CD4-positive, alpha-beta T cell (primary cell): ENCODE measurements at regions not wholly inside any gene's neighbourhood (a gene's known extent, or its start where the extent isn't known, plus 50 kb on each side); places are given as distances from the start of the nearest gene placed in this dataset.

Experiments used
- ATAC-seq: fragments of 200-7000 bp; cut with Tn5 transposase; one replicate; pipeline ENCODE4 v1.10.0; 2022; ENCODE audit warnings: mild to moderate bottlenecking; ENCODE audit not compliant: poor library complexity
- CTCF ChIA-PET: fragments of 350-600 bp; sonication (Branson Sonifier 250); formaldehyde crosslinking; loops from one replicate; lab custom pipeline; 2021; ENCODE audit warnings: antibody characterized with exemption, inconsistent platforms; lab: Charles Lee
- POLR2A ChIA-PET: fragments of 350-600 bp; sonication (Branson Sonifier 250); formaldehyde crosslinking; loops from one replicate; lab custom pipeline; 2021; ENCODE audit warnings: antibody characterized with exemption, inconsistent platforms; lab: Charles Lee
- DNase-seq, 14 experiments: peaks; one replicate each; pipeline ENCODE4 v3.0.0-alpha.2; 2013 to 2020; ENCODE audit warnings: mixed read lengths in 2 of 14
- H3K27ac ChIP-seq, 2 donors: one replicate each; pipeline versions ENCODE4 v1.5.1 to v1.7.0; 2013; ENCODE audit warnings: low read length in 2 of 2, low read depth in 1 of 2, mild to moderate bottlenecking in 1 of 2
- H3K27me3 ChIP-seq, 2 experiments: 1 replicate in 1 of 2; 2 replicates in 1 of 2; pipeline versions ENCODE4 v1.6.1 to v1.7.0; 2013; ENCODE audit warnings: low read length in 2 of 2, control low read depth in 1 of 2, mild to moderate bottlenecking in 1 of 2, moderate library complexity in 1 of 2; ENCODE audit not compliant: insufficient read depth in 2 of 2, control insufficient read depth in 1 of 2
- H3K36me3 ChIP-seq: one replicate; pipeline ENCODE4 v1.6.1; 2013; ENCODE audit warnings: low read length, control low read depth; ENCODE audit not compliant: insufficient read depth
- H3K4me1 ChIP-seq: one replicate; pipeline ENCODE4 v1.6.1; 2013; ENCODE audit warnings: low read length, control low read depth; ENCODE audit not compliant: insufficient read depth
- H3K4me3 ChIP-seq: one replicate; pipeline ENCODE4 v1.5.1; 2013; ENCODE audit warnings: mild to moderate bottlenecking, low read length, moderate library complexity
- H3K9me3 ChIP-seq, 2 experiments: 1 replicate in 1 of 2; 2 replicates in 1 of 2; pipeline versions ENCODE4 v1.6.1 to v1.7.0; 2013; ENCODE audit warnings: low read length in 2 of 2, mild to moderate bottlenecking in 2 of 2, control low read depth in 1 of 2, moderate library complexity in 1 of 2; ENCODE audit not compliant: control insufficient read depth in 1 of 2, insufficient read depth in 1 of 2
- H3K27ac Mint-ChIP-seq: one replicate; pipeline ENCODE4 v1.8.0; 2020; ENCODE audit warnings: mixed read lengths
- H3K27me3 Mint-ChIP-seq: one replicate; pipeline ENCODE4 v1.8.0; 2021; ENCODE audit warnings: mixed read lengths
- H3K36me3 Mint-ChIP-seq: one replicate; pipeline ENCODE4 v1.8.0; 2021; ENCODE audit warnings: low read depth, mixed read lengths
- H3K4me1 Mint-ChIP-seq: one replicate; pipeline ENCODE4 v1.8.0; 2021; ENCODE audit warnings: low read depth, mixed read lengths
- H3K4me3 Mint-ChIP-seq: one replicate; pipeline ENCODE4 v1.8.0; 2020; ENCODE audit warnings: mild to moderate bottlenecking, mixed read lengths
- H3K9me3 Mint-ChIP-seq: one replicate; pipeline ENCODE4 v1.8.0; 2020; ENCODE audit warnings: mixed read lengths
- CTCF ChIP-seq: fragments of 200-600 bp; IDR thresholded peaks from one replicate; pipeline ENCODE4 v1.8.0; 2022; ENCODE audit warnings: antibody characterized with exemption, mild to moderate bottlenecking
- intact Hi-C, 2 experiments: fragments of 100-400 bp; cut with DNase I in 1 of 2; cut with micrococcal nuclease in 1 of 2; formaldehyde crosslinking; loops; one replicate each; pipeline versions ENCODE4 v1.15.1 to v1.9.0; 2023 to 2025; cut with DNase I, micrococcal nuclease

DNA sequence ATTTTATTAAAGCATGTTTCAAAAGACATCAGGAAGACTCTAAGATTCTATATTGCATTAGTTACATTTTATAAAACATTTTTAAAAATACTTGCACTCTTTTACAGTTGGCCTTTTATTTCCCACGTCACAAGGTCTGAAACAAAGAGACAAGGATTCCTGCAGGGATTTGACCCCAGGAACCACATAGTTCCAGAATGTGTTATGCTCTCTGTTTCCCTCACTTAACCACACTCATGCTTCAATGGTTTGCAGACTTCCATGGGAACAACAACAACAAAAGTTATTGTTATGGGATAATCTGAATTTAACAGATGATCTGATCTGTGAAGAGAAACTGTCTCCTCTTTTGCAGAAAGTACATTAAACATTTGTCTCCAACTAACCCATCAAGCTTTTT, 104.3 kb upstream of the PPFIA2 start:
- ChIA-PET POLR2A (no interaction called here), CTCF (no interaction called here)
- no peaks in the 10 kb centered on the region for H3K9me3 Mint-ChIP-seq
- Histone ChIP-seq H3K27me3 (no peaks in the 10 kb centered on the region), H3K27ac (no peak overlapping the region), H3K9me3 (no peaks in the 10 kb centered on the region), H3K4me3 (no peak overlapping the region), H3K36me3 (no peaks in the 10 kb centered on the region), H3K4me1 (no peaks in the 10 kb centered on the region)
- no peaks in the 10 kb centered on the region for H3K4me1 Mint-ChIP-seq
- no peak for ATAC-seq
- no peaks in the 10 kb centered on the region for H3K27me3 Mint-ChIP-seq
- DNase-seq: no peak
- no peak for TF ChIP-seq CTCF
- H3K36me3 Mint-ChIP-seq: no peaks in the 10 kb centered on the region
- intact Hi-C loops: no loop called here
- H3K4me3 Mint-ChIP-seq: no peak overlapping the region
- no peak overlapping the region for H3K27ac Mint-ChIP-seq

GRCh38 chr12:81859521-81859920, 100.4 kb upstream of the PPFIA2 start:
- Histone ChIP-seq H3K27me3 (no peaks in the 10 kb centered on the region), H3K27ac (no peak overlapping the region), H3K36me3 (no peaks in the 10 kb centered on the region), H3K9me3 (no peaks in the 10 kb centered on the region), H3K4me3 (no peak overlapping the region), H3K4me1 (no peaks in the 10 kb centered on the region)
- DNase-seq (no peak), ATAC-seq (no peak)
- Mint-ChIP-seq H3K27ac (no peak overlapping the region), H3K9me3 (no peaks in the 10 kb centered on the region), H3K36me3 (no peaks in the 10 kb centered on the region), H3K4me1 (no peaks in the 10 kb centered on the region), H3K27me3 (no peaks in the 10 kb centered on the region), H3K4me3 (no peak overlapping the region)
- ChIA-PET CTCF (no interaction called here), POLR2A (no interaction called here)
- no peak for TF ChIP-seq CTCF
- intact Hi-C loops: no loop called here

GRCh38 chr12:81843599-81843998, 84.4 kb upstream of the PPFIA2 start:
- intact Hi-C loops: no loop called here
- no peak overlapping the region for H3K27ac Mint-ChIP-seq
- H3K27me3 Mint-ChIP-seq: no peaks in the 10 kb centered on the region
- Histone ChIP-seq H3K27ac (no peak overlapping the region), H3K36me3 (no peaks in the 10 kb centered on the region), H3K27me3 (no peaks in the 10 kb centered on the region), H3K4me3 (no peak overlapping the region), H3K9me3 (no peaks in the 10 kb centered on the region), H3K4me1 (no peaks in the 10 kb centered on the region)
- DNase-seq: no peak
- no peaks in the 10 kb centered on the region for H3K36me3 Mint-ChIP-seq
- H3K4me1 Mint-ChIP-seq: peaks cover 5% of the 10 kb centered on the region
- H3K9me3 Mint-ChIP-seq: no peaks in the 10 kb centered on the region
- H3K4me3 Mint-ChIP-seq: no peak overlapping the region
- CTCF ChIA-PET: no interaction called here
- no peak for TF ChIP-seq CTCF
- POLR2A ChIA-PET: no interaction called here
- no peak for ATAC-seq
